UCSD-AML1 (cell line): ENCODE measurements at regions not wholly inside any gene's neighbourhood (a gene's known extent, or its start where the extent isn't known, plus 50 kb on each side); places are given as distances from the start of the nearest gene placed in this dataset.

Experiments used
- DNase-seq: peaks from one replicate; lab custom pipeline; 2025; ENCODE audit not compliant: unreplicated experiment; lab: John Stamatoyannopoulos, UW

DNA sequence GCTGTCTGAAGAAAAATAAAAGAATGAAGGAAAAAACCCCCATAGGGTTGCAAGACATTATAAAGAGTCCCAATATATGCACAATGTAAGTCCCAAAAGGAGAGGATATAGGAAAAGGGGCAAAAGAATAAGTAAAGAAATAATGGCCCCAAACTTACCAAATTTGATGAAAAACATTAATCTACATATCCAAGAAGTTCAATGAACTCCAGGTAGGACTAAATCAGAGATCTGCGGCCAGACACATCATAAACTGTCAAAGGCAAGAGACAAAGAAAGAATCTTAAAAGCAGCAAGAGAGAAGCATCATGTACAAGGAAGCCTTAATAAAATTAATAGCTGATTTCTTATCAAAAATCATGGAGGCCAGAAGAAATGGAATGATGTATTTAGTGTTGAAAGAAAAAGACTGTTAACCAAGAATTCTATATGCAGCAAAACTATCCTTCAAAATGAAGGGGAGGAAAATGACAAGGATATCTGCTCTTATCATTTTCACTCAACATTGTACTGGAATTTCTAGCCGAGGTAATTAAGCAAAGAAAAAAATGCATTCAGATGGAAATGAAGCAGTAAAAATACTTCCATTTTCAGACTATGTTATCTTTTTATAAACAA is 95.7 kb upstream of the GLI3 start:
- no peak for DNase-seq

- no peak for DNase-seq
Observed at GRCh38 chr7:42319631-42320030, 82.6 kb upstream of the GLI3 start.

DNA sequence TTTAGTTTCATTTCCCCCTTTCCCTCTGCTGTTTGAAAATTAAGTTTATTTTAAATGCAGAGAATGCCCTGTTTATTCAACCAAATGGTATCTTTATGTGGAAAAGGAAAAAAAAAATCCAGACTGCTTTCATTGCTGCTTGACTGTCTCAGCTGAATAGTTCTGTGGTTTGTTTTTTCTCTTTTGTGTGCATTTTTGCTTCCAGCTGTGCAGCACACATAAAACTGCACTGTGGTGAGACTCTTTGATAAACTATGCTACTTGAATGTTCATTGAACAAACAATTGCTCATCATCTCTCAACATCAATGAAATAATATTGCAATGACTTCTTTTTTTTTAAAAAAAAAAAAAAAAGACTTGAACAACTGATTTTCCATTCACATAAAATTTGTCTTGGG is 78.6 kb upstream of the GLI3 start:
- no peak for DNase-seq

DNA sequence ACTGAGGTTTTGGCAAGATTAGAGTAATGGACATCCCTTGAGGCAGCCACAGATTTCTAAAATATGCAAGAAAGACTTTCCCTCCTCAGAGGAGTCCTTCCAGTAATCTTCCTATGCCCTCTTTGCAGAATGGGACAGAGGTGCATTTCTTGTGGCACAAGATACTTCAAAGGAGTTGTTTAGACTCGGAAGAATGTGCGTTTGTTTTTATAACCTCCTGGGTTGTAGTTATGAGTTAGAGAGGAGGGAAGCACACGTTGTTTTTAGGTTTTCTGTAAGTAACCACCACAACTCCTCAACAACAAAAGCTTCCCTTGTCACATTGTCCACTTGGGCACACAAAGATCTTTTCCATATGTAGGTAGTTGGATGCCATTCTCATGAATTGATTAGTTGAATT is 78.1 kb upstream of the GLI3 start:
- DNase-seq = no peak

- DNase-seq = no peak
Observed at GRCh38 chr7:42314696-42315095, 77.7 kb upstream of the GLI3 start.

DNA sequence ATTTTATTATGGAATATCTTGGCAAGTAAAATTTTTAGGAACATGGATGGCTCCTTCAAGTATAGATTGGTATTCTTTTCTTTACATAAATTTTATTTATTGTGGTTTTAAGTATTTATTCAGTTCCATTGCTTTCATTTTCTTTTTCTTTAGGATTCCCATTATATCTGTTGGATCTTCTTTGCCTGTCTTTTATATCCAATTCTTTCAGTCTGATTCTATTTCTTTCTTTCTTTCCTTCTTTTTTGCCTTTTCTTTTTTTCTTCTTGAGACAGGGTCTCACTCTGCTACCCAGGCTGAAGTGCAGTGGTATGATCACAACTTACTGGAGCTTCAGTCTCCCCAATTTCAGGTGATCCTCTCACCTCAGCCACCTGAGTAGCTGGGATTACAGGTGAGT is 74.2 kb upstream of the GLI3 start:
- DNase-seq = no peak

GRCh38 chr7:42292991-42293521 is 56.0 kb upstream of the GLI3 start:
- DNase-seq = no peak

DNA sequence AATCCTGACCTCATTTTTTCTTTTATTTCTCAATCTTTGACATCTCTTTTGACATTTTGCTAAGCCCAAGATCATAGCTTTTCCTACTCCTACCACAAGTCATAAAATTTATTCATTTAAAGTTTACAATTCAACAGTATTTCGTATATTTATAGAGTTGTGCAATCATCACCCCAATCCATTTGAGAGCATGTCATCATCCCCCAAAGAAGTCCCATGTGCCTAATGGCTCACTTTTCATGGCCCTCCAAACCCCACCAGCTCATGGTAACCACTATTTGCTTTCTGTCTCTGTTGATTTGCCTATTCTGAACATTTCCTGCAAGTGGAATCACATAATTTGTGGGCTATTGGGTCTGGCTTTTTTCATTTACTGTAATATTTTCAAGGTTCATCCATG is 52.5 kb upstream of the GLI3 start:
- no peak for DNase-seq
